PC-9 (cell line): ENCODE measurements at regions not wholly inside any gene's neighbourhood (a gene's known extent, or its start where the extent isn't known, plus 50 kb on each side); places are given as distances from the start of the nearest gene placed in this dataset.

Experiments
- EZH2 ChIP-seq: fragments of 200-600 bp; sonication (generic); IDR thresholded peaks from 2 replicates; pipeline ENCODE4 v1.8.0; 2017; ENCODE audit warnings: antibody characterized with exemption, low read depth
- TF ChIP-seq, protein P1 (sequence below): fragments of 200-600 bp; sonication (generic); conservative IDR thresholded peaks from 2 replicates; pipeline ENCODE4 v1.6.1; 2017; ENCODE audit warnings: mixed run types, antibody characterized with exemption, mild to moderate bottlenecking, moderate library complexity

DNA sequence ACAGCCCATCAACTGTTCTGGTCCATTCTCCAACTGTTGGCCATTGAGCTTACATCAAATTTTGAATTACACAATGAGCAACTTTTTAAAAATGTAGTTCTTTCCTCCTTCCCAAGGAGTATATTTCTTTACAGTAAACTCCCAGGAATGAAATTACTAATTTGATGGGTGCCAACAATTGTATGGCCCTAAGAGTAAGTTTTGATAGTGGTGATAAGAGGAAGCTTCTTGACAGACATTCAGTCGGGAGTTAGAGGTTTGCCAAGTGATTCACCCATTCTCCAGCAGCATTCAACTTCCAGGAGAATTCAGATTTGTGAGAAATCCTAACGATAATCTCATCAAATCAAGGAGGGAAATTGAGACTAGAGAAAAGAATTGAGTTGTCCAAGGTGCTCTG is 579.9 kb downstream of the ACTL7B start:
- TF ChIP-seq, protein P1, sequence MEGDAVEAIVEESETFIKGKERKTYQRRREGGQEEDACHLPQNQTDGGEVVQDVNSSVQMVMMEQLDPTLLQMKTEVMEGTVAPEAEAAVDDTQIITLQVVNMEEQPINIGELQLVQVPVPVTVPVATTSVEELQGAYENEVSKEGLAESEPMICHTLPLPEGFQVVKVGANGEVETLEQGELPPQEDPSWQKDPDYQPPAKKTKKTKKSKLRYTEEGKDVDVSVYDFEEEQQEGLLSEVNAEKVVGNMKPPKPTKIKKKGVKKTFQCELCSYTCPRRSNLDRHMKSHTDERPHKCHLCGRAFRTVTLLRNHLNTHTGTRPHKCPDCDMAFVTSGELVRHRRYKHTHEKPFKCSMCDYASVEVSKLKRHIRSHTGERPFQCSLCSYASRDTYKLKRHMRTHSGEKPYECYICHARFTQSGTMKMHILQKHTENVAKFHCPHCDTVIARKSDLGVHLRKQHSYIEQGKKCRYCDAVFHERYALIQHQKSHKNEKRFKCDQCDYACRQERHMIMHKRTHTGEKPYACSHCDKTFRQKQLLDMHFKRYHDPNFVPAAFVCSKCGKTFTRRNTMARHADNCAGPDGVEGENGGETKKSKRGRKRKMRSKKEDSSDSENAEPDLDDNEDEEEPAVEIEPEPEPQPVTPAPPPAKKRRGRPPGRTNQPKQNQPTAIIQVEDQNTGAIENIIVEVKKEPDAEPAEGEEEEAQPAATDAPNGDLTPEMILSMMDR: no peak
- no peak for TF ChIP-seq EZH2
